Dedifferentiated amniotic fluid mesenchymal stem cell (primary cell): ENCODE measurements at regions not wholly inside any gene's neighbourhood (a gene's known extent, or its start where the extent isn't known, plus 50 kb on each side); places are given as distances from the start of the nearest gene placed in this dataset.

ENCODE experiments used
- DNase-seq: peaks from one replicate; pipeline ENCODE4 v3.0.0-alpha.2; 2016; ENCODE audit errors: extremely low spot score

DNA sequence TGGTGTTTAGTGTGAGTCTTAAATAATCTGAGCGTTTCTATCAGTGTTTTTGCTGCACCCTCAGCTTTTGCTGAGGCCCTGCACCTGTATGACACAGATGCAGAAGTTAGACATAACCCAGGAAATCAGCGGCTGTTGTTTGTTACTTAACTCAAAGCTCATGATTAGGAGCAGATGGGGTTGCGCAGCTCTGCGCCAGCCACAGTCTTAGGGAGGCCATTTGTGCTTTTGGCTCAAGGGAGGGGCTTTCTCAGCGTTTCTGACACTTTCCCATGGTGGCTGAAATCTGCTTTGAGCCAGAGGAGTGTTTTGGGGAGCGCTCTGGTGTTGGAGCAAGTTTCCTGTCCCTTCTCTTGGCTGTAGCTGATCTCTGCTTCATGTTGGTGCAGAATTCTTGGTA is 433.8 kb downstream of the NAF1 start:
- DNase-seq = no peak

DNA sequence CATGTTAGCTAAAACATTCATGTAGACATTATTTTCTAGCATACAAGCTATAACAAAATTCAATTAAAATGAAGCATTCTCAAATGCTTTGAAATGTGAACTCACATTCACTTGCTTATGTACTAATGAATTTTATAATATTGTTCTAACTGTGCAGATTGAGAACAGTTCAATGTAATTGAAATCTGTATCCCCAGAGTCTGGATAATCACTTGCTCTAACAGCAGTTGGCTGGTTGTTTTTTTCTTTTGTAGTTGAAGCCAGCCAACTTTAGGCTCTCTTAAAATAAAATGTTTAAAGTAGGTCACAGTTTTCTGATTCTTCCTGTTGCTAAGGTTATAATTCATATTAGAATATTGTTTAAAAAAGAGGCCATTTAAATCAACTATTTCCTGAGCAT is 438.9 kb downstream of the NAF1 start:
- no peak for DNase-seq

- no peak for DNase-seq
Measured at GRCh38 chr4:162727232-162727631, 439.5 kb downstream of the NAF1 start.

GRCh38 chr4:162715401-162715800 is 451.3 kb downstream of the NAF1 start:
- DNase-seq = no peak

- DNase-seq = no peak
Measured at GRCh38 chr4:162707962-162708361, 458.7 kb downstream of the NAF1 start.

DNA sequence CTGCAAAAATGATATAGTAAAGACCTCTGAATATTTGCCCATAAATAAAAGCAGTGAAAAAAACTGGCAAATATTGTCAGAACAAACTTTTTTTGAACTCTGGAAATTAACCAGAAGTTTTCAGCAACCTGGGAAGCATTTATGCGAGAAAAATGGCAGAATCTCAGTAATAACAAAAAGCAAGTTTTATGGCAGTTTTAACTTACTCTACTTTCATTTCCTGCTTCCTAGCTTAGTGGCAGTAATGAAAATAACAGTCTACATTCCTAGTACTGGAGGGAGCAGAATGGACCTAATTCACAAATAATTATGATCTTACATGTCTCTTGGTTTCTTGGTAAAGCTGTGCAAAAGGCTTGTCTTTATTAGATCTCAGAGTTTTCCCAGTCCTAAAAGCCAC is 460.1 kb downstream of the NAF1 start:
- DNase-seq = no peak

GRCh38 chr4:162706051-162706450 is 460.6 kb downstream of the NAF1 start:
- no peak for DNase-seq

DNA sequence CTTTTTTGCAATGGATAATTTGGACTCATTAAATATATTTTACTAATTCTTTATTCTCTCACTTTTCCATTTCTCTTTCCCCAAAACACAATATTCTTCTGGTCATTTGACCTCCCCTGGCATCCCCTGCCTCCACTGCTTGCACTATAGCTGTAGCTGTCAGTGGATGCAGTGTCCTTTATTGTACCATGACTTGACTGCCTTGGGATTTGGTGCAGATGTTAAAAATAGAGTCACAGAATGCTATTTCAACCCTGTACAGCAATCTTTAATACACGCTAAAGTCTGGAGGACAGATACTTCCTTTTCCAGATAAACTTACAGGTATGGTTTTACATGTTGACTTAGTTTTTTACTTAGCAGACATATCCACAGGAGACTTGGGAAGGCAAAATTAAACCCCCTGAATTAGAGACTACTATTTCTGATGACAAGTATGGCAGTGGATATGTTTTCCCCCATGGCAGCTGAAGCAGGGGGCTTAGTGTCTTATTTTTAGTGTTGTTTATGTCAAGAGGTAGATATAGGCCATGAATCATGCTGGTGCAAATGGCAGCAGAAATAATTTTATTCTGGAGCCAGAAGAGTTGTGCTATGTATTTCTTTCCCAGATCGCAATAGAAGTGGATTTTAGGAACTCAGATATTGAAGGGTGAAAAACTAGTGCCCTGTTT is 461.4 kb downstream of the NAF1 start:
- DNase-seq = no peak

DNA sequence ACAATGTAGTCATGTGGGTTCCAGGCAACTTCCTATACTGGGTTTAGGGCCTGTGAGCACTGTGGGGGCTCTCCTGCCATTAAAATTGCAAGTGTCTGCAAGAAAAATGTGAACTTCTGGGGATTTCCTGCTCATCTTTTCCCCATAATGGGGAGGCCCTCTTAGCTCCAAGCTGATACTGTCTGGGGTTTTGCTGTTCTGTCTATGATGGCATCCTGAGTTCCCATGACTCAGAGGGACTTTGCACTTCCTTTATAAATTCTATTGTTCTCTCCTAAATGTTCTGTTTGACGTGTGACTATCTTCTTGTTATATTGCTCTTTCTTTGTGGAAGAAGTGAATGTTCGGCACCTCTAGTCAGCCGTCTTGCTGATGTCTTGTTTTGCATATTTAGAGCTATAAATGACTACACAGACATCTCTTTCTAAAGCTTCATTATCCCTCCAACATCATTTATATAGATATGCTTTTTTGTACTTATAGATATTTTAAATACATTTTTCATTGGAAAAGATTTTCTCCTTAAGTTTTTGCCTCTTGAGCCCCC is 465.8 kb downstream of the NAF1 start:
- DNase-seq = no peak

DNA sequence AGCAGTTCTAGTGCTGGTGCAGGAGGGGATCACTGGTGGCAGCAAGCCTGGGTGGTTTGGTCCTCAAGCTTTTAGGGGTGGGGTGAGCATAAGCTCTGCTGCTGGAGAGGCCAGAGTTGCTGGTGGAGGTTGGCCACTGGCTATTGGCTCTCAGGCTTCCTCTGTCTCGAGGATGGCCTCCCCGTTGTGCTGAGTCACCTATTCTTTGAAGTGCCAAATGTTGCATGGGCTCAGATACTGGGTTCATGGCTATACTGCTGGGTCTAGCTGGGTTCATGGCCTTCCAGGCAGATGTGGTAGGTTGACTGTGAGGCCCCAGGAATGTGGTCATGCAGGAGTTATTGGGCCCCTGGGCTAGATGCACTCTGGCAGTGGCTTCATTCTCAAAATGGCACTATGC is 466.3 kb downstream of the NAF1 start:
- no peak for DNase-seq

DNA sequence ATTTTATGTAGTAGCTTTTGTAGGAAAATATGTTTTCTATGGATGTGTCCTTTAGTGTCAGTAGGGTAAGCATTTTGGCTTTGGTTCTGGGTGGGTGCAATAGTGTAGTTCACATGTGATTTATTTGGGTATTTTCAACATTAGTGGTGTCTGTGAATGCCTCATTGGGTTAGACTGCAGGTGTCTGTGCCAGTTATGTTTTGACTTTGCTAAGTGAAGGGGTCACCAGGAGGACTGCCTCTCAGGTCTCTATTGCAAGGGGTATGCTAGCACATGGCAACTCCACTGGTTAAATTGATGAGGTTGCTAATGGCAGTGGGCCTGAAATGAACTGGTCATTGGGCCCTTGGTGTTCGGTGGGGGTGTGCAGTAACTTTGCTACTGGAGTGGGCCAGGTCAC is 467.1 kb downstream of the NAF1 start:
- DNase-seq = no peak

DNA sequence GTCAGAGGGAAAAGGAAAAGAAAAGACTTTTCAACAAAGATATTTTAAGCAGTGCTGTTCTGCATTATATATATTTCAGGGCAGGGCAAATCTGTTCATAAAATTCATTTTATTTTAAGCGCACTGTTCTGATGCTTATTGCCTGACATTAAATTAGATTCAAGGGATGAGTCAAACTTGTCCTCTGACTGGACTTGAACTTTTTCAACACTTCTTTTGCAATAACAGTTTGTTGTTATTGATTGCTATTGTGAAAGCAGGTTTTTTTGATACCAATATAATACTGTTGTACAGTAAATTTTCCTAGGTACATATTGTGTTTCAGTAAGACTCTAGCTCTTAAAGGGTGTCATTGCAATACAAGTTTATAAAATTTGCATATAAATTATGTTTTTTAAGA is 481.3 kb downstream of the NAF1 start:
- no peak for DNase-seq

DNA sequence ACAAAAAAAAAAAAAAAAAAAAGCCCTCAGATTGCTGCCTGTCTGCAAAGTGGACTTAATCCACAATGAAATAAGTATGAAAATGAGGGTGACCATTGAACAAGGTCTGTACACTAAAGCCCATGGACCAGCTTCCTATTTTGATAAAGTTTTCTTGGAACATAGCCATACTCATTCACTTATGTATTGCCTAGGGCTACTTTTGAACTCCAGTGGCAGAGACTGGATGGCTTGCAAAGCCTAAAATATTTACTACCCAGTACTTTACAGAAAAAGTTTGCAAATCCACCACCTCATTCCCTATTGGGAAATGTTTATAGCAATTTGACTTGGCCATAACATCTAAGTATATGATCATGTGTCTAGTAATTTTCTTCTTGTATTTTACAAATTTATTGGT is 481.7 kb downstream of the NAF1 start:
- DNase-seq = no peak

- no peak for DNase-seq
Measured at GRCh38 chr4:162684371-162684700, 482.4 kb downstream of the NAF1 start.

DNA sequence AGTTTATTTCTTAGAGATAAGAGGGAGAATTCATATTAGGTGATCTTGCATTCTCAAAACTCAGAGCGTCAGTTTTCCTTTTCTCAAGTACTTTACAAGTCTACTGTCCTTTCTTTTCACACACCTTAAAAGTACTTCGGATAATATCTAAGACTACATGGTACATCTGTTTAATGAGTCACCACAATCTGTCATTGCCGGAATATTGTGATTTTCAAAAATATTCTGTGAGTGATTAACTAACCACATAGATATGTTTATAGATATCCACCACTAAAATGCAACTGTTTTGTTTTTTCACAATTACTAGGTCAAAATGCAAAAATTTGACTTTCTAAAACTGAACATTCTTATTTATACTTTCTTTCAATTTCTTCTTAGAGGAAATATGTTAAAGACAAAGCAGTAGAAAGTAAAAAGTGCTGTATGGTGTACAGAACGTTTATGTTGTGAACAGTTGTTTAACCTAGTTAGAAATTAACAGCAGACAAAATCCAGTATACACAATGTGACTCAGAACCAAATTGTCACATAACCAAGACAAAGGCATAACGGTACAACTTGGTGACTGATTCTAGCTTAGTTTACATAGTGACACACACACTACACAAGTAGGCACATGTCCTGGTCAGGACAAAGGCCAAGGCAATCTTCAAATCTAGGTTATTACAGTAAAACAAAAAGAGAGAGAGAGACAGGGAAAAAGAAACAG is 482.9 kb downstream of the NAF1 start:
- no peak for DNase-seq

GRCh38 chr4:162682651-162683050 is 484.0 kb downstream of the NAF1 start:
- no peak for DNase-seq

GRCh38 chr4:162681212-162681611 is 485.5 kb downstream of the NAF1 start:
- no peak for DNase-seq

GRCh38 chr4:162675661-162676060 is 491.0 kb downstream of the NAF1 start:
- no peak for DNase-seq

DNA sequence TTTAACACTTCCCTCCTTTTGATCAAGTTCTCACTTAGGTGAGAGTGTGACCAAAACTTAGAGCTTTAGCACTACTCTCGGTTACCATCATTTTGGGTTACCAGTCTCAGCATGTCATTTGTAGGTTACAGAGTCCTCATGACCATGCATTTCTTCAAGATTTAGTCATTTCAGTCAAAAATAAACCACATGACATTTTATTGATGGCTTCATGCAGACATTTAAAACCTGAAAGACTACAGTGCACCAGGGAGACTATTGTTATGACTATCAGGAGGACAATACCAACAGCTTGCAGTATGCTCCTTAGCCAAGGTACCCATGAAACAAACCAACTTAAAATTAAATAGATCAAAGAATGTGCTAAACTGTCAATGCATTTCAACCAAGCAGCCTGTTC is 498.1 kb upstream of the FSTL5 start:
- DNase-seq = no peak

DNA sequence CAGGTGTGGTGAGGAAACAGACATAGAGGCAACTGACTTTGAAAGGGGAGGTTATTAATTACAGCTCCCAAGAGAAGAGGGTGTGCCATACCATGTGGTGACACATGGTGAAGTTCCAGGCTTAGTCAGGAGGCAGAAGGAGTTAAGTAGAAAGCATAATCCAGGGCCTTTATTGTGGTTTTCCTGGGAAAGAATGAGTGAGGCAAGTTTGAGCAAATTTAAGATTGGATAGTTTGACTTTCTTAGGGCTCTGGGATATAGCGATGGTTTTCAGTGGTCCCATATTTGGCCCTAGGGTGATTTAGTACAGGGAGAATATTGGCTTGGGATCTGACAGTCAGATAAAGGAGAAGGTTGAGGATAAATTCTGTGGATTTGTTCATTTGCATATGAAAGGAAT is 495.9 kb upstream of the FSTL5 start:
- DNase-seq = no peak

- no peak for DNase-seq
Measured at GRCh38 chr4:162657966-162658365, 494.2 kb upstream of the FSTL5 start.

DNA sequence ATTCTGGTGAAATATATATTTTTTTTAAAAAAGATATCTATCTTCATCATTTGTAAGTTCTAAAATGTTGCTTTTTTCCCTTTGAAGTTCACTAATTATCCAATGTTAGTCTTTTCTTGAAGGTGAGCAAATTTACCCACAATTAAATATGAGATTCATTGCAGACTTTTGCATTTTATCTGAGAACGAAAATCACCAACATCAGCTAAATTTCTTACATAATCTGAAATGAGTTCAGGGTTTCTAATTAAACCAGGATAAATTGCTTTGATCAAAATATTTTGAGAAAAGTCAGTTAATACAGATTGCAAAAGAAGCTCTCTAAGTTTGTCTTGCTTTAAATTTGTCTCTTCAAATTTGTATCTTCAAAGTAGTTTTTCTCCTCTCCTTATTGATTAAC is 486.4 kb upstream of the FSTL5 start:
- DNase-seq = no peak

DNA sequence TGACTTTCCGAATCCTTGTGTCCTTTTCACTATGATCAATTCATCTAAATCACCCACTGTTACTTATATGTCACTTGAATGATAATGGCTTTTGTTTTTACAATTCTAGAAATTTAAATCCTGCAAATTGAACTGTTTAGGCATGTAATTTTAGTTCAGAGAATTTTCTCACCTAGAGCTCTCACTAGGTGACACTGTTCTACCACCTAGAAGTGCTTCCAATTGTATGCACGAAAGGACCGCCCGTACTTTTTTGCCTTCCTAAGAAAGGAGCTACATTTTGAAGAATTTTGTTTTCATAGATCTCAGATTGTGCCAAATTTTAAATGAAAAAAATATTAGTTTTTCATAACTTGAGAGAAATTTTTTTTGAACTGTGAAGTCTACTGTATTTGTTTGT is 481.6 kb upstream of the FSTL5 start:
- no peak for DNase-seq

- DNase-seq = peak; percentile 16
Measured at GRCh38 chr4:162644346-162644745, 480.5 kb upstream of the FSTL5 start.
